ENCODE measurements at regions not wholly inside any gene's neighbourhood (a gene's known extent, or its start where the extent isn't known, plus 50 kb on each side); places are given as distances from the start of the nearest gene placed in this dataset.

DNA sequence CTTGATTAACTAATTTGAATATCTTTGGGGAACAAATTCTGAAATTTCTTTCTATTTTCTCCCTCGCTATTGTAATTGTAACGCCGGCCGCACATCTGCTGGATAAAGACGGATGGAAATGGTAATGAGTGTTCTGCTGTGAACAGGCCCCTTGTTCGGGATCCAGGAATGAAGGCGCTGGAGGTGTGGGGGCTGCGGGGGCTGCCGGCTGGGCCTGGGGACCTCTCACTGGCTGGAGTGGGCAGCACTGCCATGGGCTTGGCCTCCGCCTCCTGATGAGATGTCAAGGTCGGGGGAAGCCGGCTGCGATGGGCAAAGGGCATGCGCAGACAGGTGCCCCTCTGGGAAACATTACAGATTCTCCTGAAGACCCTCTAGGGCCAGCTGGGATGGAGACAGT, 175.4 kb downstream of the PHETA1 start:
- intact Hi-C loops (cut with DNase I): no loop called here
- no peaks in the 10 kb centered on the region for H3K4me1 ChIP-seq (ENCODE audit: insufficient read depth)
- H3K4me3 ChIP-seq: no peak overlapping the region
- 26 to 55% (median 31%) methylated on average over 14 of the region's 14 CpGs for WGBS, 3 donors
- H3K27ac ChIP-seq: no peak overlapping the region
- no peaks in the 10 kb centered on the region for H3K36me3 ChIP-seq
- no peaks in the 10 kb centered on the region for H3K9me3 ChIP-seq
- DNase-seq: no peak
- TF ChIP-seq, protein P1, sequence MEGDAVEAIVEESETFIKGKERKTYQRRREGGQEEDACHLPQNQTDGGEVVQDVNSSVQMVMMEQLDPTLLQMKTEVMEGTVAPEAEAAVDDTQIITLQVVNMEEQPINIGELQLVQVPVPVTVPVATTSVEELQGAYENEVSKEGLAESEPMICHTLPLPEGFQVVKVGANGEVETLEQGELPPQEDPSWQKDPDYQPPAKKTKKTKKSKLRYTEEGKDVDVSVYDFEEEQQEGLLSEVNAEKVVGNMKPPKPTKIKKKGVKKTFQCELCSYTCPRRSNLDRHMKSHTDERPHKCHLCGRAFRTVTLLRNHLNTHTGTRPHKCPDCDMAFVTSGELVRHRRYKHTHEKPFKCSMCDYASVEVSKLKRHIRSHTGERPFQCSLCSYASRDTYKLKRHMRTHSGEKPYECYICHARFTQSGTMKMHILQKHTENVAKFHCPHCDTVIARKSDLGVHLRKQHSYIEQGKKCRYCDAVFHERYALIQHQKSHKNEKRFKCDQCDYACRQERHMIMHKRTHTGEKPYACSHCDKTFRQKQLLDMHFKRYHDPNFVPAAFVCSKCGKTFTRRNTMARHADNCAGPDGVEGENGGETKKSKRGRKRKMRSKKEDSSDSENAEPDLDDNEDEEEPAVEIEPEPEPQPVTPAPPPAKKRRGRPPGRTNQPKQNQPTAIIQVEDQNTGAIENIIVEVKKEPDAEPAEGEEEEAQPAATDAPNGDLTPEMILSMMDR (IDR thresholded peaks at IDR 0.05): no peak
- H3K27me3 ChIP-seq: no peaks in the 10 kb centered on the region

DNA sequence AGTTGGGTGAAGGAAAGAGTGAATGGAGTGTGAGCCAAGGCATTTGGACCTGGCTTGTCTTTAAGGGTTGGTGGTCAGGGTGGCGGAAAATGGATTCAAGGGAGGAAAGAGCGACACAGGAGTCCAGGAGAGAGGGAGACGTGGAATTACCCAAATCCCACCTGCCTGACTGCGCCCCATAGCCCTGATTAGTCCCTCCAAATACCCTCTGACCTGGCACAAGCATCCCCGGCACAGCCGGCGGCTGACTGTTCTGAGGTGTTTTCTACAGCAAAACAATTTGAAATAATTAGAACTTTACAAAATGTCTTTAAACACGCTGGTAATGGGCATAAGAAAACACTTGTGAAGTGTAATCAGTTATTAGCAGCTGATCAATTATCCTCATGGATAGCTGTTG, 175.8 kb downstream of the PHETA1 start:
- intact Hi-C loops (cut with DNase I): no loop called here
- Histone ChIP-seq H3K27ac (no peak overlapping the region), H3K36me3 (no peaks in the 10 kb centered on the region), H3K4me1 (ENCODE audit: insufficient read depth) (no peaks in the 10 kb centered on the region), H3K4me3 (no peak overlapping the region), H3K9me3 (no peaks in the 10 kb centered on the region), H3K27me3 (no peaks in the 10 kb centered on the region)
- no peak for DNase-seq
- TF ChIP-seq POLR2A (IDR thresholded peaks at IDR 0.05) (no peak), EP300 (IDR thresholded peaks at IDR 0.05) (no peak)
- TF ChIP-seq, protein P1 (IDR thresholded peaks at IDR 0.05): no peak
- 75 to 82% (median 77%) methylated on average over 8 of the region's 8 CpGs for WGBS, 3 donors

DNA sequence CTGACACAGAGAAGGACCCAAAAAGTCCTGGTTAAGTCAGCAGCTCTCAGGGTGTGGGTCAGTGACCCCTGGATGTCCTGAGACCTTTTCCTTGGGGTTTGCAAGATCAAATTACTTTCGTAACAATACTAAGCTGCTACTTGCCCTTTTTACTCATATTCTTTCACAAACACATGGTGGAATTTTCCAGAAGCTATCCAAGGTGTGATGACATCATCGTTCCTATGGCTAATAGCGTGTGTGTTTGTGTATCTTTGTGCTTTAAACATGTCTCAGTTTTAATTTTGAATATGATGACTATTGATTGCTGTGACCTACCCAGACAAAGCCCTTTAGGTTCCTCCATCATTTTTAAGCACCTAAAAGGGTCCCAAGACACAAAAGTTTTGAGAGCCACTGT, 176.2 kb downstream of the PHETA1 start:
- H3K4me3 ChIP-seq: no peak overlapping the region
- intact Hi-C loops (cut with DNase I): no loop called here
- H3K9me3 ChIP-seq: no peaks in the 10 kb centered on the region
- H3K27ac ChIP-seq: no peak overlapping the region
- WGBS, 3 donors: 63 to 76% (median 64%) methylated on average over 3 of the region's 3 CpGs
- H3K4me1 ChIP-seq (ENCODE audit: insufficient read depth): no peaks in the 10 kb centered on the region
- H3K36me3 ChIP-seq: no peaks in the 10 kb centered on the region
- no peaks in the 10 kb centered on the region for H3K27me3 ChIP-seq
- no peak for DNase-seq
- TF ChIP-seq, protein P1 (IDR thresholded peaks at IDR 0.05): no peak
- TF ChIP-seq EP300 (IDR thresholded peaks at IDR 0.05): no peak
- TF ChIP-seq POLR2A (IDR thresholded peaks at IDR 0.05): no peak

DNA sequence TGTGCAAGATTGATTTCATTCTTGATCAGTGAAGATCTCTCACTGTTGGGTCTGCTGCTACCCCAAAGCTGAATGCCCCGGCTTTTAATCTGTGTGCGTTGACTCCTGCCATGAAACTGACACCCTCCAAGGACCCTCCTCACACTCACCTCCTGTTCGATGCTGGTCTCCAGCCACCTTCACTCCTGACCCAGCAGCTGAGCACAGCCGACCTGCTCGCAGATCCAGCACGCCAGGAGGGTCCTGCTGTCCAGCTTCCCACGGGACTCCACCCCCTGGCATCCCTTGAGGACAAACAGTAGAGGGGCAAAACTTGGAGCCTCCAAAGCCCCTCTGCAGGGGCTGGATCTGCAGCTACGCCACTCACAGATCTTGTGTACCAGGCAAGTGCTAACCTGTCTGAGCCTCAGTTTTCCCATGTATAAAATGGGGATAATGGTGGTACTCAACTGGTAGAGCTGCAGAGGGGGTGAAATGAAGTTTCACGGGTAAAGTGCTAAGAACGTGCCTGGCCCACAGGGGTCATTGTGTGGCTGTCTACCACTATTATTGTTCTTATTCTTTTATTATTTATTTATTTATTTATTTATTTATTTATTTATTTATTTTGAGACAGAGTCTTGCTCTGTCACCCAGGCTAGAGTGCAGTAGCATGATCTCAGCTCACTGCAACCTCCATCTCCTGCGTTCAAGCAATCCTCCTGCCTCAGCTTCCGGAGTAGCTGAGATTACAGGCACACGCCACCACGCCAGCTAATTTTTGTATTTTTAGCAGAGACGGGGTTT, 178.0 kb downstream of the PHETA1 start:
- TF ChIP-seq POLR2A (IDR thresholded peaks at IDR 0.05): no peak
- TF ChIP-seq, protein P1 (IDR thresholded peaks at IDR 0.05): no peak
- no peak for TF ChIP-seq EP300 (IDR thresholded peaks at IDR 0.05)
- Histone ChIP-seq H3K27me3 (no peaks in the 10 kb centered on the region), H3K4me1 (ENCODE audit: insufficient read depth) (no peaks in the 10 kb centered on the region), H3K9me3 (no peaks in the 10 kb centered on the region), H3K4me3 (no peak overlapping the region), H3K36me3 (no peaks in the 10 kb centered on the region), H3K27ac (no peak overlapping the region)
- intact Hi-C loops (cut with DNase I): no loop called here
- DNase-seq: no peak
- 77 to 80% (median 78%) methylated on average over 15 of the region's 15 CpGs for WGBS, 3 donors

Data from ovary (tissue), 7 donors.